SK-N-MC (cell line): ENCODE measurements at regions not wholly inside any gene's neighbourhood (a gene's known extent, or its start where the extent isn't known, plus 50 kb on each side); places are given as distances from the start of the nearest gene placed in this dataset.

ENCODE experiments used
- DNase-seq: peaks from one replicate; pipeline ENCODE4 v3.0.0-alpha.2; 2011; ENCODE audit warnings: low read depth, low spot score
- H3K27ac ChIP-seq: fragments of 200-600 bp; sonication (generic); 2 replicates; pipeline ENCODE4 v1.5.1; 2016; ENCODE audit warnings: mixed run types
- H3K36me3 ChIP-seq: fragments of 200-600 bp; sonication (generic); 2 replicates; pipeline ENCODE4 v1.6.1; 2017; ENCODE audit warnings: antibody characterized with exemption, low read length, mixed read lengths; ENCODE audit not compliant: insufficient read depth
- H3K4me3 ChIP-seq: fragments of 200-600 bp; sonication (generic); 2 replicates; pipeline ENCODE4 v1.5.1; 2016
- H3K9ac ChIP-seq: fragments of 200-600 bp; sonication (generic); 2 replicates; pipeline ENCODE4 v1.8.0; 2017; ENCODE audit warnings: mixed run types, mixed read lengths; ENCODE audit not compliant: insufficient read length
- H3K9me3 ChIP-seq: fragments of 200-600 bp; sonication (generic); 2 replicates; pipeline ENCODE4 v1.6.1; 2017; ENCODE audit warnings: low read depth, mild to moderate bottlenecking, antibody characterized with exemption, low read length, moderate library complexity, mixed read lengths
- EZH2 ChIP-seq: fragments of 200-600 bp; sonication (generic); IDR thresholded peaks from one replicate; pipeline ENCODE4 v1.6.1; 2017; ENCODE audit warnings: antibody characterized with exemption
- FOXP2 ChIP-seq: optimal IDR thresholded peaks from 2 replicates; pipeline ENCODE3; 2011; ENCODE audit warnings: mild to moderate bottlenecking, moderate library complexity; ENCODE audit not compliant: insufficient read depth; ENCODE audit errors: extremely low read length, control extremely low read depth
- POLR2AphosphoS5 ChIP-seq: IDR thresholded peaks from 2 replicates; pipeline ENCODE4 v1.6.1; 2012; ENCODE audit warnings: mild to moderate bottlenecking, low read depth, low read length, borderline replicate concordance

DNA sequence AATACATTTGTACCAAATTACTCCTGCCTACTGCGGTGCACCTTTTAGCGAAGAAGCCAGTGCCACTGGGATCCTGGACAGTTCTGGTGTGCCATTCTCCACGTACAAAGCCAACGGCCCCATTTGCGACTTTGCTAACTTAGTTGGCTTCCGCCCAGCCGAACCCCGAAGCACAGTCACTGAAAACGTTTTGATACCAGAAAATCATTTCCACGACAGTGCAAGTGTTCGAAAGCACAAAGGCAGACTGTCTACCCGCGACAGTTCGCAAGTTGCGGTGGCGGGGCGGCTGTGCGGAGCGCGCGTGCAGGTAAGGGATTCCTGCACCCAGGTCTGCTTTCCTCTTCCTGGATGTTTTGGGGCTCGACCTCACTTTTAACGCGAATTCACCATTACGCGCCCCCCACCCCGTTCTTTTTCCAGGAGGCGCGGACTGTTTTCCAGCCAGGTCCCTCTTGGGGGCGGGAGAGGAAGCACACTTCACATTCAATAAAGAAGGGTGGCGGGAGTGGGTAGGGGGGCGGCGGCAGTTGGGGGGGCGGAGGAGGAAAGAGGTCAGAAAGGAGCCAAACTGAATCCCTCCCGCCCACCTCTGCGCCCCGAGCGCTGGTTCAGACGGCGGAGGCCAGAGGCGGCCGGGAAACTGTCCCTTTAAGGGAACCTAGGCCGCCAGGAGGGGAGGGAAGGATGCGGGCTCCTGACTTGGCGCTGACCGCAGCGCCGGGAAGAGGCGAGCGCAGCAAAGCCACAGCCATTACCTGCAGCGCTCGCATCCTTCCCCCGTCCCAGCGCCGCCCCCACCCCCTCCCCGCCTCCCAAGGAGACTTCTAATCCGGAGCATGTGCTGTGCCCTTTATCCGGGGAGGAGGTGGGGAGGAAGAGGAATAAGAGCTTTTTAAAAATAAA is 107.4 kb upstream of the KCTD1 start:
- H3K4me3 ChIP-seq = peak overlapping the region; percentile 90
- no peak overlapping the region; the same call in 1 of the 2 replicates for H3K27ac ChIP-seq
- H3K36me3 ChIP-seq = no peaks in the 10 kb centered on the region
- TF ChIP-seq FOXP2 = no peak
- no peak for TF ChIP-seq EZH2
- TF ChIP-seq POLR2AphosphoS5 = no peak
- no peaks in the 10 kb centered on the region for H3K9me3 ChIP-seq
- peak overlapping the region; percentile 48 for H3K9ac ChIP-seq
- no peak for DNase-seq

- no peaks in the 10 kb centered on the region for H3K9me3 ChIP-seq
- H3K27ac ChIP-seq = peak overlapping the region; percentile 19; the same call in 1 of the 2 replicates
- DNase-seq = no peak
- TF ChIP-seq POLR2AphosphoS5 (no peak), FOXP2 (no peak), EZH2 (no peak)
- no peaks in the 10 kb centered on the region for H3K36me3 ChIP-seq
- H3K9ac ChIP-seq = no peak overlapping the region
- peak overlapping the region; percentile 90 for H3K4me3 ChIP-seq
These were observed 106.5 kb upstream of the KCTD1 start for GRCh38 chr18:26654616-26655524.

DNA sequence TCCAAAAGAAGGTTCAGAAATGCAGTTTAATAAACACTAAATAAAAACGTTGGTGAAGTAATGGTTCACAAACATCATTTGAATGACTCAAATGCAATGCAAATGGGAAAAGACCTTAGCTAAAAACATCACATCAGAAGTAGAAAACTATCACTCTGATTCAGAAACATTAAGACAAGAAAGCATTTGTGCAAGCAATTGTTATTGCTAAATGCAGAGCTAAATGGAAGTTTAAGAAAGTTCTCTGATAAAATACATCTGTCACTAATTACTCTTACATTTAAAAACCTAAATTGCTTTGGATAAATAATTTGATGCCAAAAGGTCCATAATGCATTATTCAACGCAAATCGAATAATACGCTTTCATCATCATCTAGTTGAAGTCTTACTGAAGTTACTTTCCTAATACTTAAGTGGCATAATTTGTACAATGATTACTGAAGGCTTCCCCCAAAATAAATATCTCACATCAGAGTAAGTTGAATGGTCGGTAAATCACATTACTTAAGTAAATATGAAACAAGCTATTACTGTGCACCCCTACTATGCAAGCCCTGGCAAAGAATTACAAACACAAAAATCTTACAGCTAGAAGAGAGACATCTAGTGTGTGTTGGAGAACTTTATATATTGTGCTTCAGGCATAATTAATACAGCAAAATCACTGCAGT is 105.7 kb upstream of the KCTD1 start:
- H3K36me3 ChIP-seq = no peaks in the 10 kb centered on the region
- H3K9ac ChIP-seq = no peak overlapping the region
- H3K9me3 ChIP-seq = no peaks in the 10 kb centered on the region
- no peak for TF ChIP-seq FOXP2
- TF ChIP-seq POLR2AphosphoS5 = no peak
- TF ChIP-seq EZH2 = no peak
- DNase-seq = no peak
- no peak overlapping the region; the same call in 1 of the 2 replicates for H3K4me3 ChIP-seq
- no peak overlapping the region for H3K27ac ChIP-seq

- Histone ChIP-seq H3K9ac (no peak overlapping the region), H3K9me3 (no peaks in the 10 kb centered on the region), H3K27ac (no peak overlapping the region), H3K4me3 (no peak overlapping the region), H3K36me3 (no peaks in the 10 kb centered on the region)
- DNase-seq = no peak
- no peak for TF ChIP-seq FOXP2
- no peak for TF ChIP-seq POLR2AphosphoS5
- no peak for TF ChIP-seq EZH2
These were observed 104.1 kb upstream of the KCTD1 start for GRCh38 chr18:26652501-26652900.

DNA sequence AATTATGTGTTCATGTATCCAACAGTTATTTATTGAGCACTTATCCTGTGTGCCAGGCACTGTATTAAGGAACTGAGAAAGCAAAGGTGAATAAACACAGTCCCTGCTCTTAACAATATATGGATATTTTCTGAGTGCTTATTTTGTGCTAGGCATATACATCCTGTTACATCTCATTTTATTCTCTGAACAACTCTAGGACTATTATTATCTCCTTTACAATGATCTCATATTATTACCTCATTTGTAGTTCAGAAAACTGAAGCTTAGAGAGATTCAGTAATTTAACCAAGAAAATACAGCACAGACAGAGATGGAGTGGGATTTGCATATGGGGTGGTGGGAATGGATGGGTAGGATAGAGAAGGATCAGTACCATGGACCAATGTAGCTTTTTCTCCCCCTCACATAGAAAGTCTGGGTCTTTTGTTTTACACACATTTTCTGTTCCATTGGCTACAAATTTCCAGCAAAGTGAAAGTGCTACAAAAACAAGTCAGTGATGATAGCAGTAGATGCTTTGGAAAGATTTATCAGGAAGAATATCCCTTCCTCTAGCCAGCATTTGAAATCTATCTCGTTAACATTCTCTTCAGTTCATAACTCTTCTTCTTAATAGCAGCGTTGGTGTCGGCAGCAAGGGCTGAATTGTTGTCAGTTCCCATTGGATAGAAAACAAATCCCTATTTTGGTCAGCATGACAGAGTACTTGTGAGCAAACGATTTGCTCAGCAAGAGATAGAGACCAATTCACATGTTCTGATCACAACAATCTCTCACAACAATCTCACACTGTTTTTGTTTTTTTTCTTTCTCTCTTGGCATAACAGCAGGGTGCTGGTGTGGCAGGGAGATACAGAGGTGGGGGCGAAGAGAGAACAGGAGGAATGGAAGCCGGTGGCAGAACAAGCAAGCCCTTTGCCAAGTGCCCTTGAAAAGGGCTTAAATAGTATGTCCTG is 102.2 kb upstream of the KCTD1 start:
- no peak for DNase-seq
- Histone ChIP-seq H3K9ac (no peak overlapping the region), H3K4me3 (no peak overlapping the region), H3K27ac (no peak overlapping the region), H3K9me3 (no peaks in the 10 kb centered on the region), H3K36me3 (no peaks in the 10 kb centered on the region)
- no peak for TF ChIP-seq EZH2
- no peak for TF ChIP-seq FOXP2
- TF ChIP-seq POLR2AphosphoS5 = no peak

DNA sequence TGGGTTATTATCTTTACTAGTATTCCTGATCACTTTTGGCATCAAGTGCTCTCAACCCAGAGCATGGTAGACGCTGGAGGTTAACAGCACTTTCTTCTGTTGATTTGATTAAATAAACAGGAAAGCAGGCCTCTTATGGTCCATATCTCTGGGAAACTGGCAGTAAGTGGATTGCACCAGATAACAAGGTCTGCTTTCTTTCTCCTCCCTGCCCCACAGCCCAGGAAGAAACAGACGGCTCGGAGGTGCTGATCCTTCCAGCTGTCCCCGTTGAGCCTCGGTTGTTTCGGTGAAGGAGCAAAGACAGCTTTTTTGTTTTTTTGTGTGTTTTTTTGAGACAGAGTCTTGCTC is 100.8 kb upstream of the KCTD1 start:
- no peak for DNase-seq
- Histone ChIP-seq H3K4me3 (no peak overlapping the region), H3K9ac (no peak overlapping the region), H3K27ac (no peak overlapping the region), H3K36me3 (no peaks in the 10 kb centered on the region), H3K9me3 (no peaks in the 10 kb centered on the region)
- TF ChIP-seq POLR2AphosphoS5 = no peak
- TF ChIP-seq EZH2 = no peak
- no peak for TF ChIP-seq FOXP2

GRCh38 chr18:26648509-26649192 is 100.3 kb upstream of the KCTD1 start:
- no peak for TF ChIP-seq FOXP2
- TF ChIP-seq EZH2 = no peak
- no peak for TF ChIP-seq POLR2AphosphoS5
- no peak overlapping the region for H3K9ac ChIP-seq
- H3K36me3 ChIP-seq = no peaks in the 10 kb centered on the region
- H3K27ac ChIP-seq = no peak overlapping the region
- no peak overlapping the region for H3K4me3 ChIP-seq
- no peaks in the 10 kb centered on the region for H3K9me3 ChIP-seq
- DNase-seq = no peak
